B cell (primary cell): ENCODE measurements at regions not wholly inside any gene's neighbourhood (a gene's known extent, or its start where the extent isn't known, plus 50 kb on each side); places are given as distances from the start of the nearest gene placed in this dataset.

Experiments used
- ATAC-seq: fragments of 200-7000 bp; cut with Tn5 transposase; one replicate; pipeline ENCODE4 v1.10.0; 2021; ENCODE audit warnings: low read depth, mild to moderate bottlenecking, moderate number of reproducible peaks, moderate library complexity
- CTCF ChIA-PET: fragments of 350-600 bp; sonication (Branson Sonifier 250); formaldehyde crosslinking; loops from one replicate; lab custom pipeline; 2021; ENCODE audit warnings: antibody characterized with exemption, inconsistent platforms; lab: Charles Lee
- POLR2A ChIA-PET: fragments of 350-600 bp; sonication (Branson Sonifier 250); formaldehyde crosslinking; loops from one replicate; lab custom pipeline; 2021; ENCODE audit warnings: antibody characterized with exemption; lab: Charles Lee
- DNase-seq: peaks from one replicate; pipeline ENCODE4 v3.0.0; 2013
- H2AFZ ChIP-seq: 2 replicates; pipeline ENCODE4 v1.6.1; 2012; ENCODE audit warnings: mild to moderate bottlenecking, low read depth, low read length; ENCODE audit not compliant: insufficient read depth, poor library complexity, severe bottlenecking
- H3K27ac ChIP-seq, 2 donors: 1 replicate in 1 of 2; 2 replicates in 1 of 2; pipeline ENCODE4 v1.5.1; 2012 to 2013; ENCODE audit warnings: low read length in 2 of 2, mild to moderate bottlenecking in 2 of 2, moderate library complexity in 1 of 2
- H3K27me3 ChIP-seq, 4 experiments: fragments of 200-600 bp in 1 of 4; sonication (generic) in 1 of 4; replicated peaks in 1 of 4; 1 replicate in 2 of 4; 2 replicates in 2 of 4; pipeline versions ENCODE4 v1.6.1 to v1.7.0; 2013 to 2016; ENCODE audit warnings: low read length in 3 of 4, mild to moderate bottlenecking in 2 of 4, mixed read lengths in 1 of 4, moderate library complexity in 1 of 4; ENCODE audit not compliant: insufficient read depth in 4 of 4, control insufficient read depth in 3 of 4; ENCODE audit errors: control extremely low read depth in 1 of 4
- H3K36me3 ChIP-seq, 2 experiments: replicated peaks in 1 of 2; 1 replicate in 1 of 2; 2 replicates in 1 of 2; pipeline versions ENCODE4 v1.6.1 to v1.7.1; 2013; ENCODE audit warnings: low read length in 1 of 2; ENCODE audit not compliant: insufficient read depth in 2 of 2, control insufficient read depth in 1 of 2; ENCODE audit errors: control extremely low read depth in 1 of 2, extremely low read depth in 1 of 2
- H3K4me1 ChIP-seq, 2 donors: fragments of 200-600 bp in 1 of 2; sonication (generic) in 1 of 2; 1 replicate in 1 of 2; 2 replicates in 1 of 2; pipeline versions ENCODE4 v1.5.1 to v1.6.1; 2013 to 2017; ENCODE audit warnings: low read length in 2 of 2; ENCODE audit not compliant: control insufficient read depth in 2 of 2, insufficient read depth in 2 of 2
- H3K4me2 ChIP-seq: replicated peaks from 2 replicates; pipeline ENCODE3; 2012; ENCODE audit warnings: mild to moderate bottlenecking, low read depth, low read length; ENCODE audit not compliant: poor library complexity, severe bottlenecking
- H3K4me3 ChIP-seq, 5 experiments: fragments of 200-600 bp in 1 of 5; sonication (generic) in 1 of 5; 1 replicate in 3 of 5; 2 replicates in 2 of 5; pipeline versions ENCODE4 v1.5.1 to v1.7.0; 2011 to 2016; ENCODE audit warnings: low read length in 4 of 5, mild to moderate bottlenecking in 4 of 5, low read depth in 2 of 5, control low read depth in 1 of 5, moderate library complexity in 1 of 5; ENCODE audit not compliant: insufficient read depth in 1 of 5; ENCODE audit errors: control extremely low read depth in 1 of 5, extremely low read depth in 1 of 5
- H3K79me2 ChIP-seq: fragments of 200-600 bp; sonication (generic); one replicate; pipeline ENCODE4 v1.6.0; 2016; ENCODE audit warnings: low read length; ENCODE audit not compliant: control insufficient read depth, insufficient read depth
- H3K9ac ChIP-seq: fragments of 200-600 bp; sonication (generic); 2 replicates; pipeline ENCODE4 v1.6.1; 2017; ENCODE audit warnings: mild to moderate bottlenecking, low read length, moderate library complexity
- H3K9me3 ChIP-seq, 3 donors: one replicate each; pipeline versions ENCODE4 v1.6.1 to v1.7.1; 2013; ENCODE audit warnings: low read length in 2 of 3; ENCODE audit not compliant: control insufficient read depth in 2 of 3, insufficient read depth in 1 of 3; ENCODE audit errors: control extremely low read depth in 1 of 3
- H4K20me1 ChIP-seq: 2 replicates; pipeline ENCODE4 v1.6.0; 2012; ENCODE audit warnings: mild to moderate bottlenecking, low read length; ENCODE audit not compliant: insufficient read depth, control insufficient read depth, poor library complexity, severe bottlenecking
- H3K27ac Mint-ChIP-seq: one replicate; pipeline ENCODE4 v1.8.0; 2021; ENCODE audit warnings: mixed read lengths
- H3K27me3 Mint-ChIP-seq: one replicate; pipeline ENCODE4 v1.8.0; 2021; ENCODE audit warnings: mixed read lengths
- H3K4me1 Mint-ChIP-seq: one replicate; pipeline ENCODE4 v1.8.0; 2021; ENCODE audit warnings: mixed read lengths
- H3K4me3 Mint-ChIP-seq: one replicate; pipeline ENCODE4 v1.8.0; 2021; ENCODE audit warnings: mixed read lengths
- H3K9me3 Mint-ChIP-seq: one replicate; pipeline ENCODE4 v1.8.0; 2022; ENCODE audit warnings: mixed read lengths; ENCODE audit not compliant: insufficient read depth
- EZH2 ChIP-seq: IDR thresholded peaks from 2 replicates; pipeline ENCODE4 v1.6.1; 2012; ENCODE audit warnings: borderline replicate concordance, low read depth, mild to moderate bottlenecking, moderate library complexity, low read length; ENCODE audit not compliant: insufficient read depth, poor library complexity, severe bottlenecking
- WGBS: methylation state at CpG from one replicate; pipeline ENCODE4 v1.1.5; 2013; ENCODE audit warnings: missing lambda C conversion rate; ENCODE audit not compliant: insufficient coverage; 5-methylcytosine and 5-hydroxymethylcytosine counted together
- intact Hi-C: fragments of 100-400 bp; cut with micrococcal nuclease; formaldehyde crosslinking; loops from one replicate; pipeline ENCODE4 v1.10.0; 2022
- TF ChIP-seq, protein P1 (sequence below): fragments of 200-600 bp; IDR thresholded peaks from one replicate; pipeline ENCODE4 v1.8.0; 2022; ENCODE audit warnings: antibody characterized with exemption, mild to moderate bottlenecking

DNA sequence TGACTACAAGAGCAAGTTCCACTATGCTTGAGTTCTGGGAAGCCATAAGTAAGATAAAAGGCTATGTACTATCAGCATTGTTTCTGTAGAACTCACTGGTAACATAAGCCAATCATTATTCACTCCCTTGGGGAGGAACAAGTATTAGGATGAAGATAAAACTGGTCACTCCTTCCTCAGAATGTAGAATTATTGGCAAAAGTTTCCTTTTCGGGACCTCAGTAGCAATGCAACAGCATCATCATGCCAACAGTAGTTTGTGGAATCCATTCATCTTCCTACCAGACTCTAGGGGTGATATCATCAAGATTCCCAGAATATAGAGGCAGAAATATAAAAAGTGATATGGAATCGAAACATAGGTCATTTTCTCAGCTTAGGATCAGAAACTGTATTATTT lies 209.5 kb downstream of the PLOD2 start:
- TF ChIP-seq EZH2, result no peak
- TF ChIP-seq, protein P1, sequence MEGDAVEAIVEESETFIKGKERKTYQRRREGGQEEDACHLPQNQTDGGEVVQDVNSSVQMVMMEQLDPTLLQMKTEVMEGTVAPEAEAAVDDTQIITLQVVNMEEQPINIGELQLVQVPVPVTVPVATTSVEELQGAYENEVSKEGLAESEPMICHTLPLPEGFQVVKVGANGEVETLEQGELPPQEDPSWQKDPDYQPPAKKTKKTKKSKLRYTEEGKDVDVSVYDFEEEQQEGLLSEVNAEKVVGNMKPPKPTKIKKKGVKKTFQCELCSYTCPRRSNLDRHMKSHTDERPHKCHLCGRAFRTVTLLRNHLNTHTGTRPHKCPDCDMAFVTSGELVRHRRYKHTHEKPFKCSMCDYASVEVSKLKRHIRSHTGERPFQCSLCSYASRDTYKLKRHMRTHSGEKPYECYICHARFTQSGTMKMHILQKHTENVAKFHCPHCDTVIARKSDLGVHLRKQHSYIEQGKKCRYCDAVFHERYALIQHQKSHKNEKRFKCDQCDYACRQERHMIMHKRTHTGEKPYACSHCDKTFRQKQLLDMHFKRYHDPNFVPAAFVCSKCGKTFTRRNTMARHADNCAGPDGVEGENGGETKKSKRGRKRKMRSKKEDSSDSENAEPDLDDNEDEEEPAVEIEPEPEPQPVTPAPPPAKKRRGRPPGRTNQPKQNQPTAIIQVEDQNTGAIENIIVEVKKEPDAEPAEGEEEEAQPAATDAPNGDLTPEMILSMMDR, result no peak
- Histone ChIP-seq H3K27ac (no peak overlapping the region), H3K4me2 (no peak overlapping the region), H4K20me1 (no peaks in the 10 kb centered on the region), H3K79me2 (no peaks in the 10 kb centered on the region), H3K27me3 (no peaks in the 10 kb centered on the region), H3K36me3 (no peaks in the 10 kb centered on the region), H3K9me3 (no peaks in the 10 kb centered on the region), H3K4me1 (no peaks in the 10 kb centered on the region), H3K9ac (no peak overlapping the region), H3K4me3 (no peak overlapping the region), H2AFZ (no peak overlapping the region)
- ChIA-PET POLR2A (no interaction called here), CTCF (no interaction called here)
- Mint-ChIP-seq H3K27ac (no peak overlapping the region), H3K4me3 (no peak overlapping the region), H3K9me3 (no peaks in the 10 kb centered on the region), H3K27me3 (no peaks in the 10 kb centered on the region), H3K4me1 (no peaks in the 10 kb centered on the region)
- ATAC-seq (no peak), DNase-seq (no peak)
- no CpG with 5 or more reads among the region's 2 CpGs for WGBS
- intact Hi-C loops, result no loop called here

DNA sequence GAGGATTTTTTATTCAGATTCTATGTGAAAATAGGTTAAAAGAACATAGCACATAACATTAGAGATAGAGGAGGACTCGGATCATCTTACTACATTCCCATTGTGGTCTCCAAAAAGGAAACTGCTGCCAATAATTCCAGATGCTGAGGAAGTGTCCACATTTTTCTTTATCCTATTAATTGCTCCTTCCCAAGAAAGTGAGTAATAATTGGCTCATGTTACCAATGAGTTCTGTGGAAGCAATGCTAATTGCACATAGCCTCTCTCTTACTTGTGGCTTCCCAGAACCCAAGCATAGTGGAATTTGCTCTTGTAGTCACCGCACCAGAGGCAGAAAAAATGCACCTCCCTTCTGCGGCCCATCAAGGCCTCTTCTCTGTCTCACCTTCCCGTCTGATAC lies 208.4 kb downstream of the PLOD2 start:
- H3K27me3 Mint-ChIP-seq, result no peaks in the 10 kb centered on the region
- no peak overlapping the region for H2AFZ ChIP-seq
- no peaks in the 10 kb centered on the region for H3K27me3 ChIP-seq
- no peaks in the 10 kb centered on the region for H4K20me1 ChIP-seq
- intact Hi-C loops, result no loop called here
- H3K36me3 ChIP-seq, result no peaks in the 10 kb centered on the region
- no peak overlapping the region for H3K4me2 ChIP-seq
- no peaks in the 10 kb centered on the region for H3K4me1 Mint-ChIP-seq
- H3K9me3 ChIP-seq, result no peaks in the 10 kb centered on the region
- no peak for TF ChIP-seq EZH2
- TF ChIP-seq, protein P1, result no peak
- no peak overlapping the region for H3K9ac ChIP-seq
- no peak for DNase-seq
- H3K27ac Mint-ChIP-seq, result no peak overlapping the region
- ChIA-PET CTCF (no interaction called here), POLR2A (no interaction called here)
- no peak overlapping the region for H3K4me3 ChIP-seq
- no peaks in the 10 kb centered on the region for H3K4me1 ChIP-seq
- no peak for ATAC-seq
- no peak overlapping the region for H3K4me3 Mint-ChIP-seq
- peaks cover under 1% of the 10 kb centered on the region for H3K9me3 Mint-ChIP-seq
- H3K27ac ChIP-seq, result no peak overlapping the region
- no peaks in the 10 kb centered on the region for H3K79me2 ChIP-seq
- 100% methylated on average over 3 of the region's 4 CpGs for WGBS
